ENCODE measurements at regions not wholly inside any gene's neighbourhood (a gene's known extent, or its start where the extent isn't known, plus 50 kb on each side); places are given as distances from the start of the nearest gene placed in this dataset.

GRCh38 chr10:128390596-128390995 is 264.4 kb upstream of the MKI67 start:
- TF ChIP-seq CTCF (IDR thresholded peaks at IDR 0.05) (no peak), POLR2AphosphoS5 (IDR thresholded peaks at IDR 0.05; ENCODE audit: insufficient read depth in 1 of 2, low read depth in 1 of 2) (no peak), POLR2A (IDR thresholded peaks at IDR 0.05) (no peak)
